ENCODE measurements at regions not wholly inside any gene's neighbourhood (a gene's known extent, or its start where the extent isn't known, plus 50 kb on each side); places are given as distances from the start of the nearest gene placed in this dataset.

GRCh38 chr13:58850161-58850560 is 1218.6 kb downstream of the PCDH17 start:
- TF ChIP-seq CTCF (IDR thresholded peaks at IDR 0.05; ENCODE audit: low read depth, low read length), result no peak
- no peak for DNase-seq (ENCODE audit: low read depth, low spot score)
- in situ Hi-C loops (cut with HindIII; ENCODE audit: low sequenced_read_pairs), result no loop called here
- H3K4me3 ChIP-seq (ENCODE audit: low read depth, low read length), result no peak overlapping the region

DNA sequence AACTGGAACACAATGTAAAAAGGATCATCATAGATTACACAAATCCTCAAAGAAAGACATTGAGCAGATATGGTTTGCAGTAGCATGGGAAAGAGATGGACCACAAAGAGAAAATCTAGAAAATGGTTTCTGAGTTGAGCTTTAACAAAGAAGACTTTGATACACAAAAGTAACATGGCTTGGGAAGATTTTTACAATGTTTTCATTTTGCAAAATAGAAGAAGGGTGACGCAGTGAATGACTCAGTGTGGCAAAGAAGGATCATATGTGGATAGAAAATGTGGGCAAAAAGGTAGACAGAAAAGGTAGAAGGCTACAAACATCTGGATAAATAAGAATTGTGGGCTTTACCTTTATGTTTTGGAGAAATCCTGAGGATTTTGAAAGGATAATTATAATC is 1220.5 kb downstream of the PCDH17 start:
- in situ Hi-C loops (cut with HindIII; ENCODE audit: low sequenced_read_pairs), result no loop called here
- H3K4me3 ChIP-seq (ENCODE audit: low read depth, low read length), result no peak overlapping the region
- no peak for TF ChIP-seq CTCF (IDR thresholded peaks at IDR 0.05; ENCODE audit: low read depth, low read length)
- peak; percentile 77 for DNase-seq (ENCODE audit: low read depth, low spot score)

DNA sequence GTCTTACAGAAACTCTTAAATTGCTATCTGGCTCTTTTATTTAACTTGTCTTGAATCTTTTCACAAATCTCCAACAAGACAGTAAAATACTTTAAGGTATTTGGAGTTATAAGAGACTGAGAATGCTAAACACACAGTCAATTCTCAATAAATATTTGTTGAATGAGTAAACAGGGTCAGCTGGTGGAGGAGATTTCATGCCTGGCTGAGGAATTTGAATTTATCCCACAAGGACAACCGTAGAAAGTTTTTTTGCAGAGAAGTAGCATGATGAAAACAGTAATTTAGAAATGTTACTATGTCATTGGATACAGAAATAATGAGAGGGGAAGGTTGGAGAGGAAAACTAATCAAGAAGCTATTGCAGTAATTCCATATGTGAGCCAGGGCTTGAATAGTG is 1223.7 kb downstream of the PCDH17 start:
- H3K4me3 ChIP-seq (ENCODE audit: low read depth, low read length), result no peak overlapping the region
- DNase-seq (ENCODE audit: low read depth, low spot score), result peak; percentile 71
- no peak for TF ChIP-seq CTCF (IDR thresholded peaks at IDR 0.05; ENCODE audit: low read depth, low read length)
- in situ Hi-C loops (cut with HindIII; ENCODE audit: low sequenced_read_pairs), result no loop called here

DNA sequence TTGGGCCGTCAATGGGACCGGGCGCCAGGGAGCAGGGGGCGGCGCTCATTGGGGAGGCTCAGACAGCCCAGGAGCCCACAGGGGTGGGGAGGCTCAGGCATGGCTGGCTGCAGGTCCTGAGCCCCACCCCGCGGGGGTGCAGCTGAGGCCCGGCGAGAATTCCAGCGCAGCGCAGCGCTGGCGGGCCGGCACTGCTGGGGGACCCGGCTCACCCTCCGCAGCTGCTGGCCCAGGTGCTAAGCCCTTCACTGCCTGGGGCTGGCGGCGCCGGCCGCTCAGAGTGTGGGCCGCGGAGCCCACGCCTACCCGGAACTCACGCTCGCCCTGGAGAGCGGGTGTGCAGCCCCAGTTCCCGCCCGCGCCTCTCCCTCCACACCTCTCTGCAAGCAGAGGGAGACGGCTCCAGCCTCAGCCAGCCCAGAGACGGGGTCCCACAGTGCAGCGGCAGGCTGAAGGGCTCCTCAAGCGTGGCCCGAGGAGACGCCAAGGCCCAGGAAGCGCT is 1227.4 kb downstream of the PCDH17 start:
- in situ Hi-C loops (cut with HindIII; ENCODE audit: low sequenced_read_pairs), result no loop called here
- H3K4me3 ChIP-seq (ENCODE audit: low read depth, low read length), result no peak overlapping the region

GRCh38 chr13:58865286-58865685 is 1233.7 kb downstream of the PCDH17 start:
- DNase-seq (ENCODE audit: low read depth, low spot score), result no peak
- no peak overlapping the region for H3K4me3 ChIP-seq (ENCODE audit: low read depth, low read length)
- in situ Hi-C loops (cut with HindIII; ENCODE audit: low sequenced_read_pairs), result no loop called here
- no peak for TF ChIP-seq CTCF (IDR thresholded peaks at IDR 0.05; ENCODE audit: low read depth, low read length)

More for the DNA sequence above, 1227.4 kb downstream of the PCDH17 start:
- no peak for TF ChIP-seq CTCF (IDR thresholded peaks at IDR 0.05; ENCODE audit: low read depth, low read length)
- DNase-seq (ENCODE audit: low read depth, low spot score), result no peak

- in situ Hi-C loops (cut with HindIII; ENCODE audit: low sequenced_read_pairs), result no loop called here
- TF ChIP-seq CTCF (IDR thresholded peaks at IDR 0.05; ENCODE audit: low read depth, low read length), result no peak
- DNase-seq (ENCODE audit: low read depth, low spot score), result no peak
- H3K4me3 ChIP-seq (ENCODE audit: low read depth, low read length), result no peak overlapping the region
These were observed 1238.0 kb downstream of the PCDH17 start for GRCh38 chr13:58869566-58869965.

GRCh38 chr13:58876473-58876872 is 1244.9 kb downstream of the PCDH17 start:
- DNase-seq (ENCODE audit: low read depth, low spot score), result no peak
- H3K4me3 ChIP-seq (ENCODE audit: low read depth, low read length), result no peak overlapping the region
- TF ChIP-seq CTCF (IDR thresholded peaks at IDR 0.05; ENCODE audit: low read depth, low read length), result no peak
- in situ Hi-C loops (cut with HindIII; ENCODE audit: low sequenced_read_pairs), result no loop called here
